IMR-90 (cell line): ENCODE measurements at regions not wholly inside any gene's neighbourhood (a gene's known extent, or its start where the extent isn't known, plus 50 kb on each side); places are given as distances from the start of the nearest gene placed in this dataset.

ENCODE experiments used
- ATAC-seq: fragments of 200-7000 bp; cut with Tn5 transposase; 2 replicates; pipeline ENCODE4 v1.9.1; 2020; ENCODE audit warnings: low read depth, mild to moderate bottlenecking, moderate library complexity
- BruUV-seq: library from RNA; stranded (reverse); fragments of 400-500 nt; replicated peaks from 2 replicates; lab custom pipeline; 2021; lab: Mats Ljungman, UMichigan
- CTCF ChIA-PET: fragments of 300-600 bp; formaldehyde crosslinking; extraction: SDS; loops from one replicate; lab custom pipeline; 2021; ENCODE audit warnings: antibody characterized with exemption; lab: Yijun Ruan, JAX
- POLR2A ChIA-PET: fragments of 300-600 bp; sonication (Branson Sonifier 250); formaldehyde crosslinking; loops from one replicate; lab custom pipeline; 2022; ENCODE audit warnings: antibody characterized with exemption; ENCODE audit not compliant: unreplicated experiment; lab: Charles Lee
- DNase-seq: peaks from one replicate; pipeline ENCODE4 v3.0.0; 2013
- H2AFZ ChIP-seq: replicated peaks from 2 replicates; pipeline ENCODE3; 2013; ENCODE audit warnings: low read length, mild to moderate bottlenecking; ENCODE audit not compliant: poor library complexity
- H2AK5ac ChIP-seq: 2 replicates; pipeline ENCODE4 v1.6.1; 2013; ENCODE audit warnings: low read depth, low read length, inconsistent platforms
- H2AK9ac ChIP-seq: replicated peaks from 2 replicates; pipeline ENCODE3; 2013; ENCODE audit warnings: mild to moderate bottlenecking, low read depth, low read length, moderate library complexity; ENCODE audit not compliant: poor library complexity
- H2BK120ac ChIP-seq: 2 replicates; pipeline ENCODE4 v1.6.1; 2013; ENCODE audit warnings: low read depth, low read length, inconsistent platforms
- H2BK15ac ChIP-seq: 3 replicates; pipeline ENCODE4 v1.6.1; 2013; ENCODE audit warnings: low read depth, low read length, inconsistent platforms
- H2BK20ac ChIP-seq: 2 replicates; pipeline ENCODE4 v1.6.1; 2013; ENCODE audit warnings: low read depth, mild to moderate bottlenecking, inconsistent platforms, low read length, moderate library complexity
- H2BK5ac ChIP-seq: 2 replicates; pipeline ENCODE4 v1.6.1; 2013; ENCODE audit warnings: mild to moderate bottlenecking, low read depth, low read length, inconsistent platforms; ENCODE audit not compliant: poor library complexity, severe bottlenecking
- H3K14ac ChIP-seq: replicated peaks from 2 replicates; pipeline ENCODE4 v1.6.1; 2013; ENCODE audit warnings: low read depth, low read length, inconsistent platforms
- H3K18ac ChIP-seq: 2 replicates; pipeline ENCODE4 v1.6.1; 2013; ENCODE audit warnings: low read depth, low read length, control low read depth
- H3K23ac ChIP-seq: 2 replicates; pipeline ENCODE4 v1.6.1; 2013; ENCODE audit warnings: low read depth, low read length, inconsistent platforms
- H3K27ac ChIP-seq: 2 replicates; pipeline ENCODE4 v1.5.1; 2013; ENCODE audit warnings: mild to moderate bottlenecking, control low read depth, low read length; ENCODE audit not compliant: insufficient read depth
- H3K27me3 ChIP-seq: 2 replicates; pipeline ENCODE4 v1.6.1; 2013; ENCODE audit warnings: low read length; ENCODE audit not compliant: control insufficient read depth, insufficient read depth
- H3K36me3 ChIP-seq: 2 replicates; pipeline ENCODE4 v1.6.1; 2013; ENCODE audit warnings: low read length, mixed read lengths; ENCODE audit not compliant: control insufficient read depth, insufficient read depth
- H3K4ac ChIP-seq: 2 replicates; pipeline ENCODE4 v1.6.1; 2013; ENCODE audit warnings: low read depth, low read length, inconsistent platforms
- H3K4me1 ChIP-seq: 2 replicates; pipeline ENCODE4 v1.6.1; 2013; ENCODE audit warnings: low read length, mixed read lengths; ENCODE audit not compliant: control insufficient read depth, insufficient read depth
- H3K4me2 ChIP-seq: 2 replicates; pipeline ENCODE4 v1.6.1; 2013; ENCODE audit warnings: low read depth, mild to moderate bottlenecking, control low read depth, low read length, moderate library complexity
- H3K4me3 ChIP-seq: 2 replicates; pipeline ENCODE4 v1.5.1; 2013; ENCODE audit warnings: low read depth, mild to moderate bottlenecking, control low read depth, low read length, moderate library complexity; ENCODE audit not compliant: insufficient read depth
- H3K56ac ChIP-seq: 2 replicates; pipeline ENCODE4 v1.6.1; 2013; ENCODE audit warnings: low read length, inconsistent platforms; ENCODE audit not compliant: insufficient read depth; ENCODE audit errors: extremely low read depth
- H3K79me1 ChIP-seq, 2 experiments: 2 replicates each; pipeline ENCODE4 v1.6.1; 2013; ENCODE audit warnings: low read length in 2 of 2, inconsistent platforms in 1 of 2, low read depth in 1 of 2
- H3K9ac ChIP-seq: 2 replicates; pipeline ENCODE4 v1.6.1; 2013; ENCODE audit warnings: low read depth, low read length, control low read depth
- H3K9me1 ChIP-seq: 2 replicates; pipeline ENCODE4 v1.6.1; 2013; ENCODE audit warnings: low read length, inconsistent platforms; ENCODE audit not compliant: insufficient read depth
- H3K9me3 ChIP-seq: 2 replicates; pipeline ENCODE4 v1.6.1; 2013; ENCODE audit warnings: low read length; ENCODE audit not compliant: control insufficient read depth, insufficient read depth
- H4K20me1 ChIP-seq: 2 replicates; pipeline ENCODE4 v1.6.1; 2013; ENCODE audit warnings: low read length, inconsistent platforms; ENCODE audit not compliant: insufficient read depth
- H4K5ac ChIP-seq: 2 replicates; pipeline ENCODE4 v1.6.1; 2013; ENCODE audit warnings: mild to moderate bottlenecking, low read depth, low read length, control low read depth
- H4K8ac ChIP-seq, 2 experiments: 2 replicates each; pipeline ENCODE4 v1.6.1; 2013; ENCODE audit warnings: low read depth in 2 of 2, low read length in 2 of 2, control low read depth in 1 of 2, inconsistent platforms in 1 of 2
- H4K91ac ChIP-seq: 2 replicates; pipeline ENCODE4 v1.6.1; 2013; ENCODE audit warnings: low read depth, low read length, inconsistent platforms; ENCODE audit not compliant: insufficient read depth
- CEBPB ChIP-seq: IDR thresholded peaks from 2 replicates; pipeline ENCODE4 v1.6.1; 2012; ENCODE audit warnings: low read depth, low read length, improper control_type of control experiment
- CHD1 ChIP-seq: IDR thresholded peaks from 2 replicates; pipeline ENCODE4 v1.6.1; 2012; ENCODE audit warnings: low read depth, low read length, improper control_type of control experiment
- FOS ChIP-seq: fragments of 150-350 bp; IDR thresholded peaks from 2 replicates; pipeline ENCODE4 v1.6.1; 2016; ENCODE audit warnings: low read depth, low read length
- MAFK ChIP-seq: IDR thresholded peaks from 2 replicates; pipeline ENCODE4 v1.6.1; 2012; ENCODE audit warnings: low read depth, low read length, improper control_type of control experiment
- NFE2L2 ChIP-seq: fragments of 150-350 bp; IDR thresholded peaks from 2 replicates; pipeline ENCODE4 v1.6.1; 2016; ENCODE audit warnings: low read depth, mild to moderate bottlenecking, low read length
- SMC3 ChIP-seq: fragments of 150-350 bp; IDR thresholded peaks from 2 replicates; pipeline ENCODE4 v1.6.1; 2016; ENCODE audit warnings: low read depth, mild to moderate bottlenecking, antibody characterized with exemption, low read length, moderate library complexity
- WGBS, 2 experiments: methylation state at CpG; one replicate each; pipeline versions ENCODE4 v1.1.5 to v1.1.7; 2013; ENCODE audit warnings: missing lambda C conversion rate in 2 of 2; ENCODE audit not compliant: insufficient read length in 1 of 2; ENCODE audit errors: extremely low coverage in 2 of 2; 5-methylcytosine and 5-hydroxymethylcytosine counted together
- dilution Hi-C: fragments of 300-500 bp; cut with HindIII; formaldehyde crosslinking; loops from one replicate; pipeline ENCODE4 v1.14.3; 2018; ENCODE audit warnings: low sequenced_read_pairs; ENCODE audit not compliant: unreplicated experiment
- in situ Hi-C: fragments of 300-500 bp; cut with MboI; formaldehyde crosslinking; loops from 3 replicates; pipeline ENCODE4 v1.14.3; 2019; ENCODE audit warnings: low sequenced_read_pairs, inconsistent platforms, mixed read lengths
- intact Hi-C: fragments of 100-400 bp; cut with micrococcal nuclease; formaldehyde crosslinking; loops from 2 replicates; pipeline ENCODE4 v1.10.0; 2022
- TF ChIP-seq, protein P1 (sequence below): fragments of 150-350 bp; IDR thresholded peaks from 2 replicates; pipeline ENCODE4 v1.6.1; 2017; ENCODE audit warnings: mild to moderate bottlenecking, antibody characterized with exemption, low read length, low read depth

- CTCF ChIA-PET, result no interaction called here
- in situ Hi-C loops, result no loop called here
These were observed 92.7 kb downstream of the FAM124B start for GRCh38 chr2:224309176-224309575.

More at GRCh38 chr2:224309176-224309575, 92.7 kb downstream of the FAM124B start:
- Histone ChIP-seq H3K56ac (no peak overlapping the region), H2AFZ (no peak overlapping the region), H3K9me1 (no peaks in the 10 kb centered on the region), H2AK5ac (no peak overlapping the region), H4K5ac (no peak overlapping the region), H3K9ac (no peak overlapping the region), H2BK15ac (no peak overlapping the region), H2BK120ac (no peak overlapping the region), H3K14ac (no peak overlapping the region), H3K36me3 (no peaks in the 10 kb centered on the region), H3K18ac (no peak overlapping the region), H2BK20ac (no peak overlapping the region), H3K4ac (no peak overlapping the region), H3K27me3 (peaks cover 15% of the 10 kb centered on the region), H3K4me2 (no peak overlapping the region), H3K79me1 (no peaks in the 10 kb centered on the region), H3K9me3 (no peaks in the 10 kb centered on the region), H4K91ac (no peak overlapping the region), H4K20me1 (no peaks in the 10 kb centered on the region), H2AK9ac (no peak overlapping the region), H4K8ac (no peak overlapping the region), H3K4me3 (no peak overlapping the region), H3K4me1 (no peaks in the 10 kb centered on the region), H3K27ac (no peak overlapping the region), H3K23ac (no peak overlapping the region), H2BK5ac (no peak overlapping the region)
- ATAC-seq, result no peak
- no peak for TF ChIP-seq CHD1
- TF ChIP-seq CEBPB, result no peak
- TF ChIP-seq, protein P1, sequence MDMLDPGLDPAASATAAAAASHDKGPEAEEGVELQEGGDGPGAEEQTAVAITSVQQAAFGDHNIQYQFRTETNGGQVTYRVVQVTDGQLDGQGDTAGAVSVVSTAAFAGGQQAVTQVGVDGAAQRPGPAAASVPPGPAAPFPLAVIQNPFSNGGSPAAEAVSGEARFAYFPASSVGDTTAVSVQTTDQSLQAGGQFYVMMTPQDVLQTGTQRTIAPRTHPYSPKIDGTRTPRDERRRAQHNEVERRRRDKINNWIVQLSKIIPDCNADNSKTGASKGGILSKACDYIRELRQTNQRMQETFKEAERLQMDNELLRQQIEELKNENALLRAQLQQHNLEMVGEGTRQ, result no peak
- no peak for TF ChIP-seq SMC3
- no peak for TF ChIP-seq NFE2L2
- no peak for TF ChIP-seq MAFK
- TF ChIP-seq FOS, result no peak
- dilution Hi-C loops (no loop called here), intact Hi-C loops (no loop called here)
- POLR2A ChIA-PET, result no interaction called here
- no peak for DNase-seq
- WGBS, 2 experiments, result no CpG with 5 or more reads among the region's 4 CpGs
- no TSS peak for BruUV-seq
